Esophagus squamous epithelium (tissue), 5 donors: ENCODE measurements at regions not wholly inside any gene's neighbourhood (a gene's known extent, or its start where the extent isn't known, plus 50 kb on each side); places are given as distances from the start of the nearest gene placed in this dataset.
A peak's percentile ranks its signal among the peaks of the same experiment; 100 is the strongest.

Source experiments
- DNase-seq: peaks from one replicate; lab custom pipeline; 2025; lab: John Stamatoyannopoulos, UW
- H3K27ac ChIP-seq, 4 donors: fragments of 200-600 bp; sonication (generic); one replicate each; pipeline ENCODE4 v1.5.1; 2016 to 2019; ENCODE audit warnings: mild to moderate bottlenecking in 1 of 4
- H3K27me3 ChIP-seq, 4 donors: fragments of 200-600 bp; sonication (generic); 1 replicate in 3 of 4; 2 replicates in 1 of 4; pipeline versions ENCODE4 v1.5.1 to v1.6.0; 2017 to 2021; ENCODE audit warnings: antibody characterized with exemption in 1 of 4
- H3K36me3 ChIP-seq, 3 donors: fragments of 200-600 bp; sonication (generic); one replicate each; pipeline ENCODE4 v1.5.1; 2016 to 2019
- H3K4me1 ChIP-seq, 3 donors: fragments of 200-600 bp; sonication (generic); one replicate each; pipeline ENCODE4 v1.5.1; 2017 to 2019
- H3K4me3 ChIP-seq, 4 donors: fragments of 200-600 bp; sonication (generic); 1 replicate in 3 of 4; 2 replicates in 1 of 4; pipeline ENCODE4 v1.5.1; 2016 to 2019; ENCODE audit warnings: mild to moderate bottlenecking in 2 of 4, moderate library complexity in 1 of 4
- H3K9me3 ChIP-seq, 3 donors: fragments of 200-600 bp; sonication (generic); one replicate each; pipeline ENCODE4 v1.5.1; 2016 to 2019
- POLR2A ChIP-seq, 4 donors: fragments of 450-650 bp; IDR thresholded peaks; one replicate each; pipeline ENCODE4 v1.6.1; 2017; ENCODE audit warnings: antibody characterized with exemption in 4 of 4, mild to moderate bottlenecking in 4 of 4, moderate library complexity in 3 of 4
- WGBS, 2 donors: methylation state at CpG; one replicate each; pipeline ENCODE4 v1.1.5; 2018; 5-methylcytosine and 5-hydroxymethylcytosine counted together
- intact Hi-C: fragments of 100-400 bp; cut with DNase I; formaldehyde crosslinking; loops from one replicate; pipeline ENCODE4 v1.15.0; 2022
- TF ChIP-seq, protein P1 (sequence below), 6 experiments: fragments of 450-650 bp in 4 of 6; fragments of 200-600 bp in 2 of 6; sonication (generic) in 2 of 6; IDR thresholded peaks; one replicate each; pipeline ENCODE4 v1.5.1; 2016 to 2019; ENCODE audit warnings: antibody characterized with exemption in 6 of 6, mild to moderate bottlenecking in 4 of 6, moderate library complexity in 4 of 6
- donor health status: DM: yes; HTN: yes; CAD: no.

GRCh38 chr3:153313302-153313965 lies 151.4 kb downstream of the RAP2B start:
- intact Hi-C loops, result no loop called here
- H3K4me3 ChIP-seq, result no peak overlapping the region
- H3K36me3 ChIP-seq, result no peaks in the 10 kb centered on the region
- peaks cover 0 to 12% (median 0%) of the 10 kb centered on the region in 3 donors for H3K4me1 ChIP-seq
- DNase-seq, result no peak
- H3K9me3 ChIP-seq, result no peaks in the 10 kb centered on the region
- 35 to 54% methylated on average over 1 of the region's 1 CpG for WGBS, 2 donors
- TF ChIP-seq, protein P1, sequence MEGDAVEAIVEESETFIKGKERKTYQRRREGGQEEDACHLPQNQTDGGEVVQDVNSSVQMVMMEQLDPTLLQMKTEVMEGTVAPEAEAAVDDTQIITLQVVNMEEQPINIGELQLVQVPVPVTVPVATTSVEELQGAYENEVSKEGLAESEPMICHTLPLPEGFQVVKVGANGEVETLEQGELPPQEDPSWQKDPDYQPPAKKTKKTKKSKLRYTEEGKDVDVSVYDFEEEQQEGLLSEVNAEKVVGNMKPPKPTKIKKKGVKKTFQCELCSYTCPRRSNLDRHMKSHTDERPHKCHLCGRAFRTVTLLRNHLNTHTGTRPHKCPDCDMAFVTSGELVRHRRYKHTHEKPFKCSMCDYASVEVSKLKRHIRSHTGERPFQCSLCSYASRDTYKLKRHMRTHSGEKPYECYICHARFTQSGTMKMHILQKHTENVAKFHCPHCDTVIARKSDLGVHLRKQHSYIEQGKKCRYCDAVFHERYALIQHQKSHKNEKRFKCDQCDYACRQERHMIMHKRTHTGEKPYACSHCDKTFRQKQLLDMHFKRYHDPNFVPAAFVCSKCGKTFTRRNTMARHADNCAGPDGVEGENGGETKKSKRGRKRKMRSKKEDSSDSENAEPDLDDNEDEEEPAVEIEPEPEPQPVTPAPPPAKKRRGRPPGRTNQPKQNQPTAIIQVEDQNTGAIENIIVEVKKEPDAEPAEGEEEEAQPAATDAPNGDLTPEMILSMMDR (IDR thresholded peaks at IDR 0.05), result no peak
- TF ChIP-seq POLR2A (IDR thresholded peaks at IDR 0.05), result no peak
- H3K27ac ChIP-seq, result no peak overlapping the region
- H3K27me3 ChIP-seq, result no peaks in the 10 kb centered on the region

- no peak overlapping the region for H3K4me3 ChIP-seq
- intact Hi-C loops, result no loop called here
- H3K27ac ChIP-seq, result no peak overlapping the region
- TF ChIP-seq, protein P1 (IDR thresholded peaks at IDR 0.05), result no peak
- TF ChIP-seq POLR2A (IDR thresholded peaks at IDR 0.05), result no peak
- H3K9me3 ChIP-seq, result no peaks in the 10 kb centered on the region
- 7 to 22% methylated on average over 1 of the region's 1 CpG for WGBS, 2 donors
- DNase-seq, result no peak
- no peaks in the 10 kb centered on the region for H3K27me3 ChIP-seq
- H3K36me3 ChIP-seq, result no peaks in the 10 kb centered on the region
- H3K4me1 ChIP-seq, result peaks cover 0 to 12% (median 0%) of the 10 kb centered on the region in 3 donors
Observed at GRCh38 chr3:153314038-153314437, 152.0 kb downstream of the RAP2B start.

DNA sequence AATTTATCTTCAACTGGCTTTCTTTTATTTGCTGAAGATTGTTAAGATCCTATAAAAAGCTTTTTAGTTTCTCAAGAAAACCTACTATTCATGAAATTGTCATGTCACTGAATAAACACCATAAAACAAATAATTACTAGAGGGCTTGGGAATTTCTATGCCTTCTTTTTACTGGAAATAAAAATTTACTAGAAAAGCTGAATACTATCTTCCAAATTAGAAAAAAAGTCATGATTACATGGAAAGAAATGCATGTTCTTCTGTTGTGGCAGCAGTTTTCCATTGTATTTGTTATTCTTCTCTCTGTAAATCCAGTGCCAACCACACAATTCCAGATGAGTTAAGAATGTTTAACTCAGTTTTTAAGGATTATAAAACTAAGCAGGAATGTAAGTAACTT lies 153.8 kb downstream of the RAP2B start:
- no peaks in the 10 kb centered on the region for H3K27me3 ChIP-seq
- H3K36me3 ChIP-seq, result no peaks in the 10 kb centered on the region
- no peak for DNase-seq
- H3K4me3 ChIP-seq, result no peak overlapping the region
- H3K9me3 ChIP-seq, result no peaks in the 10 kb centered on the region
- TF ChIP-seq POLR2A (IDR thresholded peaks at IDR 0.05), result no peak
- TF ChIP-seq, protein P1 (IDR thresholded peaks at IDR 0.05), result no peak
- intact Hi-C loops, result no loop called here
- peaks cover 0 to 26% (median 10%) of the 10 kb centered on the region in 3 donors for H3K4me1 ChIP-seq
- no peak overlapping the region for H3K27ac ChIP-seq

DNA sequence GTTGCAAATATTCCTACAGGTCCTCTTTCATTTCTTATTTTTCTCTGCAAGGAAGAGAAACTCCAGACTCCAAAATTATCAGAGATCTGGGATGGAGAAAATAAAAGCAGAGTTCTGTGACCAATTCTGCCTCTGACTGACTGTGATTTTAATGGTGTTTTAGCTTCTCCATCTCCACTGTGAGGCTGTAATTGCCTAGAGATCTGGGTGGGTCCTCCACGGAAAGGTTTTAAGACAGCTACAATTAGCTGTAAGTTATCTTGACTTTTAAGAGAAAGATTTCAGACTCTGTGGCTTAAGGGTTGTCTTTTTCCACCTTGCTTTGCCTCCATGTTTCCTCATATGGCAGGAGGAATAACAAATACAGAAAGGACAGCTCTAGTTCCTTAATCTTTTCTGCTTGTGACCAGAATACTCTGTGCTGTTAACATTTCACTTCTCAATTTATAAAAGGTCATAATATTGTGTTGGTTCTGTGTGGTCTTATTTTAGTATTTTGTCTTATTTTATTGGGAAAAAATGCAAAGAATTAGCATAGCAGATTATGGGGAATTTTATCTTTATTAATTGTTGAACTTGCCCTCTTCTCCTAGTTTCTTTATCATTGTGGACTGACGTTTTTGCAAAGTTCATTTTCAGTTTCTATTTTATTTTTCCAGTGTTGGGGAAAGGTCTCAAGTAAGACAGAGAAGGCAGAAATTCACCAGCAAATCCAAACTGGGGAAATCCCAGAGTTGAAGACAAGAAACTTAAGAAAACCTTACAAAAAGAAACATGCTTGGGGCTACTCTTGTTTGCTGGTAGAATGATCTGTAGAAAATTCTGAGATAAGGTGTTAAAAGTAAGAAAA lies 157.9 kb downstream of the RAP2B start:
- no peak for DNase-seq
- no peaks in the 10 kb centered on the region for H3K9me3 ChIP-seq
- H3K4me1 ChIP-seq, result peaks cover 0 to 18% (median 10%) of the 10 kb centered on the region in 3 donors
- H3K27ac ChIP-seq, result peak overlapping the region in 1 of 4 donors; percentile 9
- WGBS, 2 donors, result 18 to 29% methylated on average over 2 of the region's 2 CpGs
- TF ChIP-seq POLR2A (IDR thresholded peaks at IDR 0.05), result no peak
- TF ChIP-seq, protein P1 (IDR thresholded peaks at IDR 0.05), result no peak
- H3K36me3 ChIP-seq, result no peaks in the 10 kb centered on the region
- H3K27me3 ChIP-seq, result no peaks in the 10 kb centered on the region
- intact Hi-C loops, result no loop called here
- no peak overlapping the region for H3K4me3 ChIP-seq

GRCh38 chr3:153320585-153321128 lies 158.6 kb downstream of the RAP2B start:
- TF ChIP-seq, protein P1 (IDR thresholded peaks at IDR 0.05), result no peak
- no peak for TF ChIP-seq POLR2A (IDR thresholded peaks at IDR 0.05)

More at GRCh38 chr3:153320585-153321128, 158.6 kb downstream of the RAP2B start:
- H3K4me1 ChIP-seq, result peaks cover 0 to 18% (median 10%) of the 10 kb centered on the region in 3 donors
- intact Hi-C loops, result no loop called here
- H3K27ac ChIP-seq, result no peak overlapping the region
- H3K9me3 ChIP-seq, result no peaks in the 10 kb centered on the region
- H3K4me3 ChIP-seq, result no peak overlapping the region
- no peaks in the 10 kb centered on the region for H3K27me3 ChIP-seq
- WGBS, 2 donors, result 32 to 33% methylated on average over 6 of the region's 6 CpGs
- no peaks in the 10 kb centered on the region for H3K36me3 ChIP-seq
- DNase-seq, result no peak
